Panc1 (cell line): ENCODE measurements at regions not wholly inside any gene's neighbourhood (a gene's known extent, or its start where the extent isn't known, plus 50 kb on each side); places are given as distances from the start of the nearest gene placed in this dataset.

Experiments used
- ATAC-seq: fragments of 200-7000 bp; cut with Tn5 transposase; 2 replicates; pipeline ENCODE4 v1.9.1; 2020; ENCODE audit warnings: mild to moderate bottlenecking, moderate library complexity
- BruUV-seq: library from RNA; stranded (reverse); fragments of 400-500 nt; replicated peaks from 2 replicates; lab custom pipeline; 2021; lab: Mats Ljungman, UMichigan
- CTCF ChIA-PET: fragments of 300-600 bp; sonication (Branson Sonifier 250); formaldehyde crosslinking; loops from one replicate; lab custom pipeline; 2022; ENCODE audit warnings: antibody characterized with exemption; lab: Charles Lee
- POLR2A ChIA-PET: fragments of 300-600 bp; sonication (Branson Sonifier 250); formaldehyde crosslinking; loops from one replicate; lab custom pipeline; 2022; ENCODE audit warnings: antibody characterized with exemption; lab: Charles Lee
- DNase-seq: peaks from one replicate; pipeline ENCODE4 v3.0.0-alpha.2; 2010; ENCODE audit warnings: low read depth, low spot score
- H3K27ac ChIP-seq: 2 replicates; pipeline ENCODE4 v1.5.1; 2011; ENCODE audit warnings: mild to moderate bottlenecking, low read length, inconsistent platforms
- H3K27me3 ChIP-seq: fragments of 200-500 bp; sonication (Bioruptor generic); 2 replicates; pipeline ENCODE4 v1.6.0; 2014; ENCODE audit warnings: low read length, inconsistent platforms; ENCODE audit not compliant: control insufficient read depth, insufficient read depth
- H3K36me3 ChIP-seq: fragments of 200-500 bp; sonication (Bioruptor generic); 2 replicates; pipeline ENCODE4 v1.5.1; 2014; ENCODE audit warnings: inconsistent platforms, mild to moderate bottlenecking, low read length, moderate library complexity; ENCODE audit not compliant: control insufficient read depth, insufficient read depth
- H3K4me1 ChIP-seq: 2 replicates; pipeline ENCODE4 v1.5.1; 2011; ENCODE audit warnings: inconsistent platforms, mild to moderate bottlenecking, low read length, moderate library complexity; ENCODE audit not compliant: control insufficient read depth, insufficient read depth
- H3K4me3 ChIP-seq, 2 experiments: 2 replicates each; pipeline ENCODE4 v1.5.1; 2011 to 2012; ENCODE audit warnings: low read depth in 2 of 2, low read length in 2 of 2, mild to moderate bottlenecking in 2 of 2, inconsistent platforms in 1 of 2, moderate library complexity in 1 of 2
- H3K9me3 ChIP-seq: fragments of 200-500 bp; sonication (Bioruptor generic); 2 replicates; pipeline ENCODE4 v1.5.1; 2014; ENCODE audit warnings: low read depth, mild to moderate bottlenecking, inconsistent platforms, low read length, moderate library complexity; ENCODE audit not compliant: control insufficient read depth, insufficient read depth
- CTCF ChIP-seq: fragments of 450-650 bp; IDR thresholded peaks from 2 replicates; pipeline ENCODE4 v1.5.1; 2017; ENCODE audit warnings: mild to moderate bottlenecking
- POLR2AphosphoS5 ChIP-seq: IDR thresholded peaks from 2 replicates; pipeline ENCODE4 v1.6.1; 2012; ENCODE audit warnings: mild to moderate bottlenecking, low read depth, low read length, moderate library complexity
- REST ChIP-seq, 2 experiments: IDR thresholded peaks; 2 replicates each; pipeline ENCODE4 v1.6.1; 2011 to 2012; ENCODE audit warnings: low read depth in 2 of 2, control low read depth in 1 of 2, low read length in 1 of 2, mild to moderate bottlenecking in 1 of 2, moderate library complexity in 1 of 2; ENCODE audit not compliant: insufficient read depth in 1 of 2
- SIN3A ChIP-seq: IDR thresholded peaks from 2 replicates; pipeline ENCODE4 v1.6.1; 2012; ENCODE audit warnings: low read depth, mild to moderate bottlenecking, low read length, moderate library complexity, borderline replicate concordance; ENCODE audit not compliant: insufficient read depth
- TCF7L2 ChIP-seq: IDR thresholded peaks from 2 replicates; pipeline ENCODE4 v1.6.1; 2011; ENCODE audit warnings: mild to moderate bottlenecking, low read depth, low read length, inconsistent platforms
- in situ Hi-C: cut with HindIII; loops from 2 replicates; pipeline ENCODE4 v1.10.0; 2016; ENCODE audit warnings: low sequenced_read_pairs, low pct_unique_long_range_greater_than_20kb
- intact Hi-C: fragments of 100-400 bp; cut with micrococcal nuclease; formaldehyde crosslinking; loops from one replicate; pipeline ENCODE4 v1.10.0; 2022; ENCODE audit not compliant: unreplicated experiment

DNA sequence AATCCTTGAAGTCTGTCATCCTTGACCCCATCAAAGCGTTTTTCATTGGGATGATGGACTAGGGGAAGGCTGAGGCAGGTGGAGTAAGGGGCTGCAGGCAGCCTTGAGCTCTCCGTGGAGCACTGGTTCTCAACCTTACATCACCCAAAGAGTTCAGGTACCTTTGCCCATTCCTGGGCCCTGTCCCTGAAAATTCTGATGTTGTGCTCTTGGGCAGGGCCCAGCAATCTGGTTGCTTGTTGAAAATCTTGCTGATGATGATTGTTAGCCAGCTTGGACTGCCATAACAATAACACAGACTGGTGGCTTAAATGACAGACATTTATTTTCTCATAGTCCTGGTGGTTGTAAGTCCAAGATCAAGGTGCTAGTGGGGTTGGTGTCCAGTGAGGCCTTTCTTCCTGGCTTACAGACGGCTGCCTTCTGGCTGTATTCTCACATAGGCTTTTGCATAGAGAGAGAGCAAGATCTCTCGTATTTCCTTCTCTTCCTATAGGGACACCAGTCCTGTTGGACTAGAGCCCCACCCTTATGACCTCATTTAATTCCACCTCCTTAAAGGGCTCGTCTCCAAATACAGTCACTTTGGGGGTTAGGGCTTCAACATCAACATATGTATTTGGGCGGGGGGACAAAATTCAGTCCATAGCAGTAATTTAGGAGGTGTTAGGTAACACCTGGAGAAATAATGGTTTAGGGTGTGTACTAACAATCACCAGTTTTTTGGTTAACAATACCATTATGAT lies 104.9 kb downstream of the PLEKHG1 start:
- no peaks in the 10 kb centered on the region for H3K9me3 ChIP-seq
- in situ Hi-C loops (no loop called here), intact Hi-C loops (no loop called here)
- ChIA-PET POLR2A (no interaction called here), CTCF (no interaction called here)
- no peak overlapping the region for H3K27ac ChIP-seq
- no peaks in the 10 kb centered on the region for H3K27me3 ChIP-seq
- TF ChIP-seq SIN3A (no peak), CTCF (no peak), POLR2AphosphoS5 (no peak), REST (IDR thresholded peaks at IDR 0.05; ENCODE audit: insufficient read depth in 1 of 2, low read depth in 2 of 2, low read length in 1 of 2) (no peak), TCF7L2 (no peak)
- ATAC-seq (no peak), DNase-seq (no peak)
- no peak overlapping the region for H3K4me3 ChIP-seq
- H3K36me3 ChIP-seq, result no peaks in the 10 kb centered on the region; the same call in 1 of the 2 replicates
- BruUV-seq, result no TSS peak
- no peaks in the 10 kb centered on the region for H3K4me1 ChIP-seq

DNA sequence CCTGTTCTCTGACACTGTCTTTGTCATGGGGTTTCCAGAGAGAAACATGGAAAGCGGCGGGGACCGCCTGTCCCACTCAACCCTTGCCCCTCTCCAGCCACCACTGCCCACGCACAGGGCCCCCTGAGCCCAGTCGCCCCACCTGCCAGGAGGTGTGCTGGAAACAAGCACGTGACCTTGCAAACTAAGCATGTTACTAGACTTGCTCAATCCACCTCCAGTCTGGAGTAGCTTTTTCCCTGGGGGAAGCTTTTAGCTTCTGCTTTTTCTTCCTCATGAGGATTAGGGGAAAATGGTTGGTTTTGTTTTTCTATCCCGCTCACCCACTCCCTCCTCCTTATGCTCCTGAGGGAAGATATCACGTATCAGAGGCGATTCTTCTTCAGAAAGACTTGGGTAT lies 105.7 kb downstream of the PLEKHG1 start:
- TF ChIP-seq CTCF (no peak), SIN3A (no peak), TCF7L2 (no peak), POLR2AphosphoS5 (no peak), REST (IDR thresholded peaks at IDR 0.05; ENCODE audit: insufficient read depth in 1 of 2, low read depth in 2 of 2, low read length in 1 of 2) (no peak)
- POLR2A ChIA-PET, result no interaction called here
- in situ Hi-C loops (no loop called here), intact Hi-C loops (no loop called here)
- H3K36me3 ChIP-seq, result no peaks in the 10 kb centered on the region; the same call in 1 of the 2 replicates
- no peak for ATAC-seq
- no peaks in the 10 kb centered on the region for H3K9me3 ChIP-seq
- no peak for DNase-seq
- no peak overlapping the region for H3K4me3 ChIP-seq
- no TSS peak for BruUV-seq
- no peaks in the 10 kb centered on the region for H3K27me3 ChIP-seq
- H3K4me1 ChIP-seq, result no peaks in the 10 kb centered on the region
- H3K27ac ChIP-seq, result no peak overlapping the region
- CTCF ChIA-PET, result interaction anchor here (0.6 kb wide), 1 partner anchor 403 kb away, joined by 7 read pairs; no protein-coding TSS in a partner anchor
